ENCODE measurements at regions not wholly inside any gene's neighbourhood (a gene's known extent, or its start where the extent isn't known, plus 50 kb on each side); places are given as distances from the start of the nearest gene placed in this dataset.

DNA sequence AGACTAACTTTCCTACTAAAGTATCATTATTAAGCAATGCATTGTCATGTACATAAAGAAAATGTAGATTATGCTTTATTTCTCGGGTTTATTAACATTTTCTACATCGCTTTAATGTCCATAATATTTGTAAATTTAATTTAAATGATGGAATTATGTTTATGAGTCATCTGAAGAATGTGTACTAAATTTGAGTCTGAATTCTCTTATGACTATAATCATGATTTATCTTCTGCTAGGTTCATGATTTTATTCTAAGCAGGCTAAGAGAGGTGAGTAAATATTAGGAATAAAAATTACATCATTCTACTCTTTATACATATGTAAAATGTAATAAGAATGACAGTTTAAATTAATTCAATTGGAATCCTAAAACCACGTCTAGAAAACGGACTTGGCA lies 206.3 kb upstream of the NOL4 start:
- H3K27me3 Mint-ChIP-seq = no peaks in the 10 kb centered on the region
- no peak overlapping the region for H3K4me3 Mint-ChIP-seq
- H3K36me3 ChIP-seq (ENCODE audit: control insufficient read depth in 2 of 2, extremely low read depth in 1 of 2, insufficient read depth in 1 of 2, low read length in 1 of 2) = no peaks in the 10 kb centered on the region
- ChIA-PET POLR2A (no interaction called here), CTCF (no interaction called here)
- no peaks in the 10 kb centered on the region for H3K27me3 ChIP-seq (replicated peaks in 1 of 2; ENCODE audit: control insufficient read depth in 2 of 2, extremely low read depth in 1 of 2, insufficient read depth in 2 of 2, low read length in 1 of 2)
- H3K9me3 ChIP-seq = no peaks in the 10 kb centered on the region
- H3K27ac ChIP-seq (ENCODE audit: low read length) = no peak overlapping the region
- WGBS (ENCODE audit: insufficient coverage) = no CpG with 5 or more reads among the region's 4 CpGs
- no peaks in the 10 kb centered on the region for H3K4me1 ChIP-seq (ENCODE audit: control insufficient read depth in 1 of 2, extremely low read depth in 1 of 2, insufficient read depth in 2 of 2, low read length in 2 of 2)
- DNase-seq = no peak
- peaks cover 10 to 34% (median 17%) of the 10 kb centered on the region in 3 donors for H3K9me3 Mint-ChIP-seq
- no peak overlapping the region for H3K4me3 ChIP-seq (ENCODE audit: control insufficient read depth in 1 of 2, extremely low read depth in 1 of 2, low read length in 1 of 2)
- no peaks in the 10 kb centered on the region for H3K4me1 Mint-ChIP-seq
- ATAC-seq (replicated peaks in 1 of 4) = no peak
- H3K36me3 Mint-ChIP-seq = no peaks in the 10 kb centered on the region
- H3K27ac Mint-ChIP-seq = no peak overlapping the region

DNA sequence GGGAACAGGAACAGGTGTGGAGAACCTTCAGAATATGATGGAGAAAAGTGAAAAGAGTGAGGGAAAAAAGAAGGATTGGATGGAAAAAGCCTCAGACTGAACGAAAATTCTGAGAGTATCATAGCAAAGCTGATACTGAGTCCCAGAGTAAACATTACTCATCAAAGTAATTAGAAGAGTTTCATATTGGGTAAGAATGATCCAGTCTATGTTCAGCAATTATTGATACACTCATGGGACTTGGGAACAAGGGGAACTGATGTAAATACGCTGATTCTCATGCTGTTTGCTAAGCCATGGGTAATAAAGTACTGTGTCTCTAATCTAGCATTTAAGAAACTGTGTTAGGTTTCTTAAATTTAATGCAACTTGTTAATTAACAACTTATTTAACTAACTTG lies 219.9 kb upstream of the NOL4 start:
- H3K27ac ChIP-seq (ENCODE audit: low read length) = no peak overlapping the region
- ChIA-PET CTCF (no interaction called here), POLR2A (no interaction called here)
- H3K4me3 ChIP-seq (ENCODE audit: control insufficient read depth in 1 of 2, extremely low read depth in 1 of 2, low read length in 1 of 2) = no peak overlapping the region
- Mint-ChIP-seq H3K9me3 (peaks cover 9 to 37% (median 16%) of the 10 kb centered on the region in 3 donors), H3K27ac (no peak overlapping the region), H3K36me3 (no peaks in the 10 kb centered on the region), H3K4me3 (no peak overlapping the region), H3K27me3 (no peaks in the 10 kb centered on the region), H3K4me1 (no peaks in the 10 kb centered on the region)
- ATAC-seq (replicated peaks in 1 of 4) (no peak), DNase-seq (no peak)
- H3K36me3 ChIP-seq (ENCODE audit: control insufficient read depth in 2 of 2, extremely low read depth in 1 of 2, insufficient read depth in 1 of 2, low read length in 1 of 2) = no peaks in the 10 kb centered on the region
- H3K9me3 ChIP-seq = no peaks in the 10 kb centered on the region
- H3K4me1 ChIP-seq (ENCODE audit: control insufficient read depth in 1 of 2, extremely low read depth in 1 of 2, insufficient read depth in 2 of 2, low read length in 2 of 2) = no peaks in the 10 kb centered on the region
- no peaks in the 10 kb centered on the region for H3K27me3 ChIP-seq (replicated peaks in 1 of 2; ENCODE audit: control insufficient read depth in 2 of 2, extremely low read depth in 1 of 2, insufficient read depth in 2 of 2, low read length in 1 of 2)
- no CpG with 5 or more reads among the region's 2 CpGs for WGBS (ENCODE audit: insufficient coverage)

DNA sequence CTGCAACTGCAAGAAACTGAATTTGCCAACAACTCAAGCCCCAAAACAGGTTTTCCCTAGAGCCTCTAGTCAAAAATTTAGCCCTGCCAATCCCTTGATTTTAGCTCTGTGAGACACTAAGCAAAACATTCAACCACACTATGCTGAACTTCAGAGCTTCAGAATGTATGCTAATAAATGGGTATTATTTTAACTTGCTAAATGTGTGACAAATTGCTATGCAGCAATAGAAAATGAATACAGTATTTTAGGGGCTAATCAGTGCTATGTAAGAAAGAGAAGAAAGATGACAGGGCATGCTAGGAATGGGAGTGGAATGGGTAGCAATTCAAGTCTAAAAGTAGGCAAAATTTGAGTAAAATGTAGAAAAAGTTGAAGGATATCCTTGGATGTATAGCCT lies 223.9 kb upstream of the NOL4 start:
- Mint-ChIP-seq H3K4me1 (no peaks in the 10 kb centered on the region), H3K27ac (no peak overlapping the region), H3K4me3 (no peak overlapping the region), H3K27me3 (no peaks in the 10 kb centered on the region), H3K9me3 (peaks cover 15 to 30% (median 19%) of the 10 kb centered on the region in 3 donors), H3K36me3 (no peaks in the 10 kb centered on the region)
- Histone ChIP-seq H3K36me3 (ENCODE audit: control insufficient read depth in 2 of 2, extremely low read depth in 1 of 2, insufficient read depth in 1 of 2, low read length in 1 of 2) (no peaks in the 10 kb centered on the region), H3K9me3 (no peaks in the 10 kb centered on the region), H3K27ac (ENCODE audit: low read length) (no peak overlapping the region), H3K4me3 (ENCODE audit: control insufficient read depth in 1 of 2, extremely low read depth in 1 of 2, low read length in 1 of 2) (no peak overlapping the region), H3K27me3 (replicated peaks in 1 of 2; ENCODE audit: control insufficient read depth in 2 of 2, extremely low read depth in 1 of 2, insufficient read depth in 2 of 2, low read length in 1 of 2) (no peaks in the 10 kb centered on the region), H3K4me1 (ENCODE audit: control insufficient read depth in 1 of 2, extremely low read depth in 1 of 2, insufficient read depth in 2 of 2, low read length in 2 of 2) (no peaks in the 10 kb centered on the region)
- ChIA-PET CTCF (no interaction called here), POLR2A (no interaction called here)
- DNase-seq (no peak), ATAC-seq (replicated peaks in 1 of 4) (no peak)

DNA sequence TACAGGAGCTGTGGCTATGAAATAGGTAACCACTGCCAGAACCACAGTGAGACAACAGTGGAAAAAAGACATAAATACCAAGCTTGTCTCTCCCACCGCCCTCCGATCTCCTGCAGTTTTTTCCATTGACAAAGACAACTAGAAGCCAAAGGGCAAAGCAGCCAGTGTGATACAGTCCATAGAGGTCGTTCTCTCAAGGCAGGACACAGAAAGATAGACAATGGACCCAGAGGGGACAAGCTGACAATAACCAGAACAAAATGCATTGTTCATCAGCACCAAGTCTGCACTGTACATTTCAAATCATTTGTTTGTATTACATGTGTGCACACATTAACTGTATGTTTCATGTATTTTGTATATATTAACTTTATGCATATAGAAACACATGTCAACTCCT lies 233.0 kb upstream of the NOL4 start:
- Histone ChIP-seq H3K4me1 (ENCODE audit: control insufficient read depth in 1 of 2, extremely low read depth in 1 of 2, insufficient read depth in 2 of 2, low read length in 2 of 2) (no peaks in the 10 kb centered on the region), H3K27me3 (replicated peaks in 1 of 2; ENCODE audit: control insufficient read depth in 2 of 2, extremely low read depth in 1 of 2, insufficient read depth in 2 of 2, low read length in 1 of 2) (no peaks in the 10 kb centered on the region), H3K36me3 (ENCODE audit: control insufficient read depth in 2 of 2, extremely low read depth in 1 of 2, insufficient read depth in 1 of 2, low read length in 1 of 2) (no peaks in the 10 kb centered on the region), H3K4me3 (ENCODE audit: control insufficient read depth in 1 of 2, extremely low read depth in 1 of 2, low read length in 1 of 2) (no peak overlapping the region), H3K27ac (ENCODE audit: low read length) (no peak overlapping the region), H3K9me3 (no peaks in the 10 kb centered on the region)
- ChIA-PET POLR2A (no interaction called here), CTCF (no interaction called here)
- ATAC-seq (replicated peaks in 1 of 4) (no peak), DNase-seq (no peak)
- H3K4me1 Mint-ChIP-seq = no peaks in the 10 kb centered on the region
- no peaks in the 10 kb centered on the region for H3K27me3 Mint-ChIP-seq
- WGBS (ENCODE audit: insufficient coverage) = 83% methylated on average over 3 of the region's 3 CpGs
- H3K36me3 Mint-ChIP-seq = no peaks in the 10 kb centered on the region
- no peak overlapping the region for H3K27ac Mint-ChIP-seq
- no peak overlapping the region for H3K4me3 Mint-ChIP-seq
- peaks cover 6 to 19% (median 12%) of the 10 kb centered on the region in 3 donors for H3K9me3 Mint-ChIP-seq

DNA sequence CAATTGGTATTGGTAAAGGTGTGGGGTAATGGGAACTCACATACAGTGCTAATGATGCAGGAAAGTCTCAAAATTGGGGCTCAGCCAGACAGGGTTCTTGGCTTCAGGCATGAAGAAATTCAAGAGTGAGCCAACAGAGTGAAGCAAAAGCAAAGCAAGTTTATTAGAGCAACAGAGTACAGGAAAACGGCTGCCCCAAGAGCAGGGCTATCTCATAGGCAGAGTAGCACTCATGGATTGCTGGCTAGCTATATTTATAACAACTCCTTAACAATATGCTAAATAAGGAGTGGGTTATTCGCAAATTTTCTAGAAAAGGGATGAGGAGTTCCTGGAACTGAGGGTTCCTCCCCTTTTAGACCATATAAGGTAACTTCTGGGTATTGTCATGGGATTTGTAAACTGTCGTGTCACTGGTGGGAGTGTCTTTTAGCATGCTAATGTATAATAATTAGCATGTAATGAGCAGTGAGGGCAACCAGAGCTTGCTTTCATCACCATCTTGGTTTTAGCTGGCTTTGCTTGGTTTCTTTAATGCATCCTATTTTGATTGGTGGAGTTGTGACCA lies 233.8 kb upstream of the NOL4 start:
- Histone ChIP-seq H3K27me3 (replicated peaks in 1 of 2; ENCODE audit: control insufficient read depth in 2 of 2, extremely low read depth in 1 of 2, insufficient read depth in 2 of 2, low read length in 1 of 2) (no peaks in the 10 kb centered on the region), H3K27ac (ENCODE audit: low read length) (no peak overlapping the region), H3K9me3 (no peaks in the 10 kb centered on the region), H3K4me3 (ENCODE audit: control insufficient read depth in 1 of 2, extremely low read depth in 1 of 2, low read length in 1 of 2) (no peak overlapping the region), H3K4me1 (ENCODE audit: control insufficient read depth in 1 of 2, extremely low read depth in 1 of 2, insufficient read depth in 2 of 2, low read length in 2 of 2) (no peaks in the 10 kb centered on the region), H3K36me3 (ENCODE audit: control insufficient read depth in 2 of 2, extremely low read depth in 1 of 2, insufficient read depth in 1 of 2, low read length in 1 of 2) (no peaks in the 10 kb centered on the region)
- Mint-ChIP-seq H3K9me3 (peaks cover 5 to 22% (median 9%) of the 10 kb centered on the region in 3 donors), H3K4me1 (no peaks in the 10 kb centered on the region), H3K4me3 (no peak overlapping the region), H3K27me3 (no peaks in the 10 kb centered on the region), H3K36me3 (no peaks in the 10 kb centered on the region), H3K27ac (no peak overlapping the region)
- ATAC-seq (replicated peaks in 1 of 4) (no peak), DNase-seq (no peak)
- ChIA-PET CTCF (no interaction called here), POLR2A (no interaction called here)
- WGBS (ENCODE audit: insufficient coverage) = no CpG with 5 or more reads among the region's 3 CpGs

DNA sequence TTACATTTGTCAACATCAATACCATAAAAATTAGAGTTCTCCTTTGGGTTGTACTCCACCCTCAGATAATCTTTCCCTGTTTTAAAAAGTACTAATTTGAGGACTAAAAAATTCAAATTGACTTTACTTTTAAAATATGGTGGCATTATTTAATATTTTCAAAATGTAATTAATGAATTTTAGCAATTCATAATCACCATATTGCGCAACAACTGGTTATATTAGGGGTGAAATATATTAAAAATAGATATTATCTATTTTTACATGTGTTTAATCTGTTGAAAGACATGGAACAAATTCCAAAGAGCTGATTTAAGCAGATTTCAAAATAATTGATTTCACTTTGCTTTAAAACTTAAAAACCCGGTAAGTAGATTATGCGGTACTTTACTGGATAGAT lies 236.6 kb upstream of the NOL4 start:
- Mint-ChIP-seq H3K9me3 (peaks cover 6 to 37% (median 9%) of the 10 kb centered on the region in 3 donors), H3K27ac (no peak overlapping the region), H3K4me1 (no peaks in the 10 kb centered on the region), H3K36me3 (no peaks in the 10 kb centered on the region), H3K27me3 (no peaks in the 10 kb centered on the region), H3K4me3 (no peak overlapping the region)
- CTCF ChIA-PET = no interaction called here
- Histone ChIP-seq H3K4me3 (ENCODE audit: control insufficient read depth in 1 of 2, extremely low read depth in 1 of 2, low read length in 1 of 2) (no peak overlapping the region), H3K27ac (ENCODE audit: low read length) (no peak overlapping the region), H3K27me3 (replicated peaks in 1 of 2; ENCODE audit: control insufficient read depth in 2 of 2, extremely low read depth in 1 of 2, insufficient read depth in 2 of 2, low read length in 1 of 2) (no peaks in the 10 kb centered on the region), H3K36me3 (ENCODE audit: control insufficient read depth in 2 of 2, extremely low read depth in 1 of 2, insufficient read depth in 1 of 2, low read length in 1 of 2) (no peaks in the 10 kb centered on the region), H3K4me1 (ENCODE audit: control insufficient read depth in 1 of 2, extremely low read depth in 1 of 2, insufficient read depth in 2 of 2, low read length in 2 of 2) (no peaks in the 10 kb centered on the region), H3K9me3 (no peaks in the 10 kb centered on the region)
- ATAC-seq (replicated peaks in 1 of 4) (no peak), DNase-seq (no peak)
- WGBS (ENCODE audit: insufficient coverage) = no CpG with 5 or more reads among the region's 3 CpGs
- POLR2A ChIA-PET = interaction anchor here in 1 of 2 donors (0.6 kb wide), 1 partner anchor 13 kb away, joined by 3 read pairs; no protein-coding TSS in a partner anchor

DNA sequence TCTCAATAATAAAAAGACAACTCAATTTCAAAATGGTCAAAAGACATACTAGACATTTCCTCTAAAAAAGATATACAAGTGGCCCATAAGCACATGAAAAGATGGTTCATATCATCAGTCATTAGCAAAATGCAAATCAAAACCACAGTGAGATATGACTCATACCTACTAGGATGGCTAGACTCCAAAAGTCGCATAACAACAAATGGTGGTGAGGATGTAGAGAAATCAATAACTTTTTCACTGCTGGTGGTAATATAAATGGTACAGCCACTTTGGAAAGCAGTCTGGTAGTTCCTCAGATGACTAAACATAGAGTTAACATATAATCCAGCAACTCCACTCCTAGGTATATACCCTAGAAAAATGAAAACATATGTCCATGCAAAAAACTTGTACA lies 242.3 kb upstream of the NOL4 start:
- Mint-ChIP-seq H3K36me3 (no peaks in the 10 kb centered on the region), H3K27me3 (no peaks in the 10 kb centered on the region), H3K9me3 (peaks cover 0 to 35% (median 6%) of the 10 kb centered on the region in 3 donors), H3K27ac (no peak overlapping the region), H3K4me1 (no peaks in the 10 kb centered on the region), H3K4me3 (no peak overlapping the region)
- no CpG with 5 or more reads among the region's 1 CpG for WGBS (ENCODE audit: insufficient coverage)
- H3K27ac ChIP-seq (ENCODE audit: low read length) = no peak overlapping the region
- H3K9me3 ChIP-seq = no peaks in the 10 kb centered on the region
- no peak overlapping the region for H3K4me3 ChIP-seq (ENCODE audit: control insufficient read depth in 1 of 2, extremely low read depth in 1 of 2, low read length in 1 of 2)
- no peak for ATAC-seq (replicated peaks in 1 of 4)
- no peaks in the 10 kb centered on the region for H3K36me3 ChIP-seq (ENCODE audit: control insufficient read depth in 2 of 2, extremely low read depth in 1 of 2, insufficient read depth in 1 of 2, low read length in 1 of 2)
- no peak for DNase-seq
- ChIA-PET POLR2A (no interaction called here), CTCF (no interaction called here)
- H3K27me3 ChIP-seq (replicated peaks in 1 of 2; ENCODE audit: control insufficient read depth in 2 of 2, extremely low read depth in 1 of 2, insufficient read depth in 2 of 2, low read length in 1 of 2) = no peaks in the 10 kb centered on the region
- no peaks in the 10 kb centered on the region for H3K4me1 ChIP-seq (ENCODE audit: control insufficient read depth in 1 of 2, extremely low read depth in 1 of 2, insufficient read depth in 2 of 2, low read length in 2 of 2)

All from T-cell (primary cell).